Rectal smooth muscle tissue (tissue), 1 donor: ENCODE measurements at regions not wholly inside any gene's neighbourhood (a gene's known extent, or its start where the extent isn't known, plus 50 kb on each side); places are given as distances from the start of the nearest gene placed in this dataset.

ENCODE experiments used
- H3K27ac ChIP-seq: one replicate; pipeline ENCODE4 v1.7.0; 2013; ENCODE audit warnings: low read depth, low read length, inconsistent platforms
- H3K27me3 ChIP-seq: one replicate; pipeline ENCODE4 v1.7.0; 2013; ENCODE audit warnings: low read length; ENCODE audit not compliant: control insufficient read depth, insufficient read depth
- H3K36me3 ChIP-seq: one replicate; pipeline ENCODE4 v1.7.0; 2013; ENCODE audit warnings: low read length; ENCODE audit not compliant: control insufficient read depth, insufficient read depth
- H3K4me1 ChIP-seq: one replicate; pipeline ENCODE4 v1.7.0; 2013; ENCODE audit warnings: low read length; ENCODE audit not compliant: control insufficient read depth, insufficient read depth
- H3K4me3 ChIP-seq: one replicate; pipeline ENCODE4 v1.7.0; 2013; ENCODE audit warnings: low read length
- H3K9ac ChIP-seq: one replicate; pipeline ENCODE4 v1.7.0; 2013; ENCODE audit warnings: low read length

- no peaks in the 10 kb centered on the region for H3K4me1 ChIP-seq
- H3K9ac ChIP-seq: no peak overlapping the region
- no peak overlapping the region for H3K27ac ChIP-seq
- H3K27me3 ChIP-seq: no peaks in the 10 kb centered on the region
- H3K36me3 ChIP-seq: no peaks in the 10 kb centered on the region
- H3K4me3 ChIP-seq: no peak overlapping the region
Observed at GRCh38 chr18:39531659-39532058, 1966.1 kb upstream of the CELF4 start.

GRCh38 chr18:39529358-39529757, 1963.8 kb upstream of the CELF4 start:
- Histone ChIP-seq H3K27me3 (no peaks in the 10 kb centered on the region), H3K9ac (no peak overlapping the region), H3K27ac (no peak overlapping the region), H3K4me3 (no peak overlapping the region), H3K4me1 (no peaks in the 10 kb centered on the region), H3K36me3 (no peaks in the 10 kb centered on the region)

GRCh38 chr18:39527465-39527864, 1961.9 kb upstream of the CELF4 start:
- H3K4me3 ChIP-seq: no peak overlapping the region
- no peak overlapping the region for H3K9ac ChIP-seq
- H3K27me3 ChIP-seq: no peaks in the 10 kb centered on the region
- no peak overlapping the region for H3K27ac ChIP-seq
- no peaks in the 10 kb centered on the region for H3K36me3 ChIP-seq
- no peaks in the 10 kb centered on the region for H3K4me1 ChIP-seq

GRCh38 chr18:39524370-39524769, 1958.8 kb upstream of the CELF4 start:
- Histone ChIP-seq H3K27me3 (no peaks in the 10 kb centered on the region), H3K36me3 (no peaks in the 10 kb centered on the region), H3K4me3 (no peak overlapping the region), H3K9ac (no peak overlapping the region), H3K4me1 (no peaks in the 10 kb centered on the region), H3K27ac (no peak overlapping the region)

- Histone ChIP-seq H3K9ac (no peak overlapping the region), H3K4me3 (no peak overlapping the region), H3K4me1 (no peaks in the 10 kb centered on the region), H3K36me3 (no peaks in the 10 kb centered on the region), H3K27me3 (no peaks in the 10 kb centered on the region), H3K27ac (no peak overlapping the region)
Observed at GRCh38 chr18:39523281-39523680, 1957.7 kb upstream of the CELF4 start.

GRCh38 chr18:39521164-39521563, 1955.6 kb upstream of the CELF4 start:
- H3K27me3 ChIP-seq: no peaks in the 10 kb centered on the region
- no peak overlapping the region for H3K27ac ChIP-seq
- H3K36me3 ChIP-seq: no peaks in the 10 kb centered on the region
- H3K9ac ChIP-seq: no peak overlapping the region
- H3K4me3 ChIP-seq: no peak overlapping the region
- H3K4me1 ChIP-seq: no peaks in the 10 kb centered on the region

- no peak overlapping the region for H3K4me3 ChIP-seq
- H3K27ac ChIP-seq: no peak overlapping the region
- H3K9ac ChIP-seq: no peak overlapping the region
- H3K36me3 ChIP-seq: no peaks in the 10 kb centered on the region
- H3K4me1 ChIP-seq: no peaks in the 10 kb centered on the region
- no peaks in the 10 kb centered on the region for H3K27me3 ChIP-seq
Observed at GRCh38 chr18:39519741-39520140, 1954.1 kb upstream of the CELF4 start.

- Histone ChIP-seq H3K27ac (no peak overlapping the region), H3K4me1 (no peaks in the 10 kb centered on the region), H3K27me3 (no peaks in the 10 kb centered on the region), H3K36me3 (no peaks in the 10 kb centered on the region), H3K9ac (no peak overlapping the region), H3K4me3 (no peak overlapping the region)
Observed at GRCh38 chr18:39515299-39515698, 1949.7 kb upstream of the CELF4 start.

GRCh38 chr18:39513186-39513585, 1947.6 kb upstream of the CELF4 start:
- H3K27me3 ChIP-seq: no peaks in the 10 kb centered on the region
- H3K4me1 ChIP-seq: no peaks in the 10 kb centered on the region
- H3K36me3 ChIP-seq: no peaks in the 10 kb centered on the region
- H3K27ac ChIP-seq: no peak overlapping the region
- H3K4me3 ChIP-seq: no peak overlapping the region
- H3K9ac ChIP-seq: no peak overlapping the region

- Histone ChIP-seq H3K27me3 (no peaks in the 10 kb centered on the region), H3K27ac (no peak overlapping the region)
Observed at GRCh38 chr18:39506581-39507330, 1941.2 kb upstream of the CELF4 start.

GRCh38 chr18:39500306-39500705, 1934.7 kb upstream of the CELF4 start:
- H3K36me3 ChIP-seq: no peaks in the 10 kb centered on the region
- H3K4me1 ChIP-seq: no peaks in the 10 kb centered on the region
- H3K27me3 ChIP-seq: no peaks in the 10 kb centered on the region
- no peak overlapping the region for H3K9ac ChIP-seq
- H3K4me3 ChIP-seq: no peak overlapping the region
- no peak overlapping the region for H3K27ac ChIP-seq

More at GRCh38 chr18:39506581-39507330, 1941.2 kb upstream of the CELF4 start:
- H3K4me1 ChIP-seq: no peaks in the 10 kb centered on the region
- H3K9ac ChIP-seq: no peak overlapping the region
- H3K4me3 ChIP-seq: no peak overlapping the region
- H3K36me3 ChIP-seq: no peaks in the 10 kb centered on the region

GRCh38 chr18:39497821-39498220, 1932.2 kb upstream of the CELF4 start:
- H3K27ac ChIP-seq: no peak overlapping the region
- no peak overlapping the region for H3K9ac ChIP-seq
- H3K36me3 ChIP-seq: no peaks in the 10 kb centered on the region

GRCh38 chr18:39496986-39497385, 1931.4 kb upstream of the CELF4 start:
- Histone ChIP-seq H3K4me1 (no peaks in the 10 kb centered on the region), H3K4me3 (no peak overlapping the region), H3K9ac (no peak overlapping the region), H3K27me3 (no peaks in the 10 kb centered on the region), H3K36me3 (no peaks in the 10 kb centered on the region), H3K27ac (no peak overlapping the region)

More at GRCh38 chr18:39497821-39498220, 1932.2 kb upstream of the CELF4 start:
- H3K4me1 ChIP-seq: no peaks in the 10 kb centered on the region
- H3K27me3 ChIP-seq: no peaks in the 10 kb centered on the region
- no peak overlapping the region for H3K4me3 ChIP-seq
